Esophagus squamous epithelium (tissue), 4 donors: ENCODE measurements at regions not wholly inside any gene's neighbourhood (a gene's known extent, or its start where the extent isn't known, plus 50 kb on each side); places are given as distances from the start of the nearest gene placed in this dataset.

Experiments
- CTCF ChIP-seq, 6 experiments: fragments of 450-650 bp in 4 of 6; fragments of 200-600 bp in 2 of 6; sonication (generic) in 2 of 6; IDR thresholded peaks; one replicate each; pipeline ENCODE4 v1.5.1; 2016 to 2019; ENCODE audit warnings: antibody characterized with exemption in 6 of 6, mild to moderate bottlenecking in 4 of 6, moderate library complexity in 4 of 6
- POLR2A ChIP-seq, 4 donors: fragments of 450-650 bp; IDR thresholded peaks; one replicate each; pipeline ENCODE4 v1.6.1; 2017; ENCODE audit warnings: antibody characterized with exemption in 4 of 4, mild to moderate bottlenecking in 4 of 4, moderate library complexity in 3 of 4

GRCh38 chr7:109354000-109354399 lies 784.3 kb downstream of the DNAJB9 start:
- TF ChIP-seq POLR2A (IDR thresholded peaks at IDR 0.05) = no peak
- TF ChIP-seq CTCF (IDR thresholded peaks at IDR 0.05) = no peak
